ENCODE measurements at regions not wholly inside any gene's neighbourhood (a gene's known extent, or its start where the extent isn't known, plus 50 kb on each side); places are given as distances from the start of the nearest gene placed in this dataset.

GRCh38 chr10:52514481-52514880 lies 200.4 kb downstream of the DKK1 start:
- TF ChIP-seq, protein P1, sequence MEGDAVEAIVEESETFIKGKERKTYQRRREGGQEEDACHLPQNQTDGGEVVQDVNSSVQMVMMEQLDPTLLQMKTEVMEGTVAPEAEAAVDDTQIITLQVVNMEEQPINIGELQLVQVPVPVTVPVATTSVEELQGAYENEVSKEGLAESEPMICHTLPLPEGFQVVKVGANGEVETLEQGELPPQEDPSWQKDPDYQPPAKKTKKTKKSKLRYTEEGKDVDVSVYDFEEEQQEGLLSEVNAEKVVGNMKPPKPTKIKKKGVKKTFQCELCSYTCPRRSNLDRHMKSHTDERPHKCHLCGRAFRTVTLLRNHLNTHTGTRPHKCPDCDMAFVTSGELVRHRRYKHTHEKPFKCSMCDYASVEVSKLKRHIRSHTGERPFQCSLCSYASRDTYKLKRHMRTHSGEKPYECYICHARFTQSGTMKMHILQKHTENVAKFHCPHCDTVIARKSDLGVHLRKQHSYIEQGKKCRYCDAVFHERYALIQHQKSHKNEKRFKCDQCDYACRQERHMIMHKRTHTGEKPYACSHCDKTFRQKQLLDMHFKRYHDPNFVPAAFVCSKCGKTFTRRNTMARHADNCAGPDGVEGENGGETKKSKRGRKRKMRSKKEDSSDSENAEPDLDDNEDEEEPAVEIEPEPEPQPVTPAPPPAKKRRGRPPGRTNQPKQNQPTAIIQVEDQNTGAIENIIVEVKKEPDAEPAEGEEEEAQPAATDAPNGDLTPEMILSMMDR (IDR thresholded peaks at IDR 0.05; ENCODE audit: insufficient read depth, low read length, poor library complexity, severe bottlenecking), result no peak
- H3K36me3 ChIP-seq (ENCODE audit: control insufficient read depth, insufficient read depth, low read length), result no peaks in the 10 kb centered on the region
- no peak for DNase-seq (ENCODE audit: low read depth)

GRCh38 chr10:52517012-52517411 lies 202.9 kb downstream of the DKK1 start:
- TF ChIP-seq, protein P1 (IDR thresholded peaks at IDR 0.05; ENCODE audit: insufficient read depth, low read length, poor library complexity, severe bottlenecking), result no peak
- Histone ChIP-seq H3K4me3 (ENCODE audit: low read depth, low read length) (no peak overlapping the region), H3K36me3 (ENCODE audit: control insufficient read depth, insufficient read depth, low read length) (no peaks in the 10 kb centered on the region), H3K27me3 (ENCODE audit: control insufficient read depth, insufficient read depth, low read length) (no peaks in the 10 kb centered on the region)
- DNase-seq (ENCODE audit: low read depth), result no peak

More at GRCh38 chr10:52514481-52514880, 200.4 kb downstream of the DKK1 start:
- Histone ChIP-seq H3K4me3 (ENCODE audit: low read depth, low read length) (no peak overlapping the region), H3K27me3 (ENCODE audit: control insufficient read depth, insufficient read depth, low read length) (no peaks in the 10 kb centered on the region)

GRCh38 chr10:52523696-52524095 lies 209.6 kb downstream of the DKK1 start:
- Histone ChIP-seq H3K36me3 (ENCODE audit: control insufficient read depth, insufficient read depth, low read length) (no peaks in the 10 kb centered on the region), H3K27me3 (ENCODE audit: control insufficient read depth, insufficient read depth, low read length) (no peaks in the 10 kb centered on the region), H3K4me3 (ENCODE audit: low read depth, low read length) (no peak overlapping the region)
- no peak for DNase-seq (ENCODE audit: low read depth)
- TF ChIP-seq, protein P1 (IDR thresholded peaks at IDR 0.05; ENCODE audit: insufficient read depth, low read length, poor library complexity, severe bottlenecking), result no peak

- DNase-seq (ENCODE audit: low read depth), result no peak
- Histone ChIP-seq H3K27me3 (ENCODE audit: control insufficient read depth, insufficient read depth, low read length) (no peaks in the 10 kb centered on the region), H3K36me3 (ENCODE audit: control insufficient read depth, insufficient read depth, low read length) (no peaks in the 10 kb centered on the region), H3K4me3 (ENCODE audit: low read depth, low read length) (no peak overlapping the region)
- TF ChIP-seq, protein P1 (IDR thresholded peaks at IDR 0.05; ENCODE audit: insufficient read depth, low read length, poor library complexity, severe bottlenecking), result no peak
Observed at GRCh38 chr10:52525761-52526160, 211.7 kb downstream of the DKK1 start.

GRCh38 chr10:52526251-52526823 lies 212.3 kb downstream of the DKK1 start:
- no peak for DNase-seq (ENCODE audit: low read depth)
- Histone ChIP-seq H3K27me3 (ENCODE audit: control insufficient read depth, insufficient read depth, low read length) (no peaks in the 10 kb centered on the region), H3K36me3 (ENCODE audit: control insufficient read depth, insufficient read depth, low read length) (no peaks in the 10 kb centered on the region), H3K4me3 (ENCODE audit: low read depth, low read length) (no peak overlapping the region)
- TF ChIP-seq, protein P1 (IDR thresholded peaks at IDR 0.05; ENCODE audit: insufficient read depth, low read length, poor library complexity, severe bottlenecking), result no peak

- no peaks in the 10 kb centered on the region for H3K36me3 ChIP-seq (ENCODE audit: control insufficient read depth, insufficient read depth, low read length)
- no peak overlapping the region for H3K4me3 ChIP-seq (ENCODE audit: low read depth, low read length)
- no peaks in the 10 kb centered on the region for H3K27me3 ChIP-seq (ENCODE audit: control insufficient read depth, insufficient read depth, low read length)
Observed at GRCh38 chr10:52532650-52533290, 218.7 kb downstream of the DKK1 start.

More at GRCh38 chr10:52532650-52533290, 218.7 kb downstream of the DKK1 start:
- TF ChIP-seq, protein P1 (IDR thresholded peaks at IDR 0.05; ENCODE audit: insufficient read depth, low read length, poor library complexity, severe bottlenecking), result no peak
- no peak for DNase-seq (ENCODE audit: low read depth)
